Right lobe of liver (tissue), 6 donors: ENCODE measurements at regions not wholly inside any gene's neighbourhood (a gene's known extent, or its start where the extent isn't known, plus 50 kb on each side); places are given as distances from the start of the nearest gene placed in this dataset.
"Not testable (repeated sequence)": the region's sequence is repeated elsewhere in the genome, so short reads cannot be mapped to it uniquely, and the experiment has no call there.

Experiments used
- ATAC-seq, 4 donors: fragments of 200-7000 bp; cut with Tn5 transposase; one replicate each; pipeline ENCODE4 v1.9.1; 2020; ENCODE audit warnings: mild to moderate bottlenecking in 4 of 4, moderate library complexity in 4 of 4
- DNase-seq, 3 donors: peaks; one replicate each; pipeline ENCODE4 v3.0.0-alpha.2; 2020
- H3K27ac ChIP-seq, 3 donors: fragments of 200-600 bp; one replicate each; pipeline ENCODE4 v1.8.0; 2022
- H3K27me3 ChIP-seq, 2 donors: fragments of 200-600 bp; one replicate each; pipeline ENCODE4 v1.8.0; 2022
- H3K36me3 ChIP-seq, 4 donors: fragments of 200-600 bp; sonication (generic) in 1 of 4; one replicate each; pipeline versions ENCODE4 v1.5.1 to v1.8.0; 2017 to 2022; ENCODE audit warnings: control low read depth in 1 of 4
- H3K4me1 ChIP-seq, 4 donors: fragments of 200-600 bp; sonication (generic) in 1 of 4; one replicate each; pipeline versions ENCODE4 v1.5.1 to v1.8.0; 2017 to 2022; ENCODE audit warnings: control low read depth in 1 of 4
- H3K4me3 ChIP-seq, 3 donors: fragments of 200-600 bp; one replicate each; pipeline ENCODE4 v1.8.0; 2022
- H3K9me3 ChIP-seq, 4 donors: fragments of 200-600 bp; sonication (generic) in 1 of 4; one replicate each; pipeline versions ENCODE4 v1.5.1 to v1.8.0; 2017 to 2022; ENCODE audit warnings: control low read depth in 1 of 4
- POLR2A ChIP-seq: fragments of 450-650 bp; IDR thresholded peaks from one replicate; pipeline ENCODE4 v1.6.1; 2017; ENCODE audit warnings: antibody characterized with exemption, mild to moderate bottlenecking
- WGBS: methylation state at CpG from one replicate; pipeline ENCODE4 v1.1.6; 2018; ENCODE audit warnings: low coverage, low lambda C conversion rate; ENCODE audit not compliant: insufficient coverage; ENCODE audit errors: missing lambda C conversion rate; 5-methylcytosine and 5-hydroxymethylcytosine counted together
- intact Hi-C, 2 donors: fragments of 100-400 bp; cut with DNase I; formaldehyde crosslinking; loops; one replicate each; pipeline versions ENCODE4 v1.11.2 to v1.14.1; 2022
- TF ChIP-seq, protein P1 (sequence below), 4 donors: fragments of 200-600 bp in 3 of 4; fragments of 450-650 bp in 1 of 4; IDR thresholded peaks; one replicate each; pipeline versions ENCODE4 v1.5.1 to v1.8.0; 2016 to 2022; ENCODE audit warnings: antibody characterized with exemption in 4 of 4, mild to moderate bottlenecking in 2 of 4
- donor health status: DM: no; HTN: yes; CAD: no.
- donor health status: DM: no; HTN: no; CAD: no.
- donor health status: DM: no; HTN: no; CAD: no.
- donor health status: DM: no; HTN: yes; CAD: no.
- donor health status: DM: no; HTN: yes; CAD: no.

- no peak overlapping the region for H3K27ac ChIP-seq
- H3K27me3 ChIP-seq = no peaks in the 10 kb centered on the region
- no peak overlapping the region for H3K4me3 ChIP-seq
- ATAC-seq (no peak), DNase-seq (no peak)
- H3K36me3 ChIP-seq = no peaks in the 10 kb centered on the region
- WGBS = 50% methylated on average over 6 of the region's 6 CpGs
- intact Hi-C loops = no loop called here
- TF ChIP-seq, protein P1, sequence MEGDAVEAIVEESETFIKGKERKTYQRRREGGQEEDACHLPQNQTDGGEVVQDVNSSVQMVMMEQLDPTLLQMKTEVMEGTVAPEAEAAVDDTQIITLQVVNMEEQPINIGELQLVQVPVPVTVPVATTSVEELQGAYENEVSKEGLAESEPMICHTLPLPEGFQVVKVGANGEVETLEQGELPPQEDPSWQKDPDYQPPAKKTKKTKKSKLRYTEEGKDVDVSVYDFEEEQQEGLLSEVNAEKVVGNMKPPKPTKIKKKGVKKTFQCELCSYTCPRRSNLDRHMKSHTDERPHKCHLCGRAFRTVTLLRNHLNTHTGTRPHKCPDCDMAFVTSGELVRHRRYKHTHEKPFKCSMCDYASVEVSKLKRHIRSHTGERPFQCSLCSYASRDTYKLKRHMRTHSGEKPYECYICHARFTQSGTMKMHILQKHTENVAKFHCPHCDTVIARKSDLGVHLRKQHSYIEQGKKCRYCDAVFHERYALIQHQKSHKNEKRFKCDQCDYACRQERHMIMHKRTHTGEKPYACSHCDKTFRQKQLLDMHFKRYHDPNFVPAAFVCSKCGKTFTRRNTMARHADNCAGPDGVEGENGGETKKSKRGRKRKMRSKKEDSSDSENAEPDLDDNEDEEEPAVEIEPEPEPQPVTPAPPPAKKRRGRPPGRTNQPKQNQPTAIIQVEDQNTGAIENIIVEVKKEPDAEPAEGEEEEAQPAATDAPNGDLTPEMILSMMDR (IDR thresholded peaks at IDR 0.05) = no peak
- no peak for TF ChIP-seq POLR2A
- H3K4me1 ChIP-seq = no peaks in the 10 kb centered on the region
- H3K9me3 ChIP-seq = no peaks in the 10 kb centered on the region
Observed at GRCh38 chr11:129643031-129643721, 172.5 kb upstream of the TMEM45B start.

- no peak for ATAC-seq
- WGBS = 43% methylated on average over 3 of the region's 3 CpGs
- Histone ChIP-seq H3K9me3 (no peaks in the 10 kb centered on the region), H3K4me1 (no peaks in the 10 kb centered on the region), H3K27me3 (no peaks in the 10 kb centered on the region), H3K27ac (no peak overlapping the region), H3K36me3 (no peaks in the 10 kb centered on the region), H3K4me3 (no peak overlapping the region)
- no peak for DNase-seq
- TF ChIP-seq, protein P1 (IDR thresholded peaks at IDR 0.05) = no peak
- no peak for TF ChIP-seq POLR2A
- intact Hi-C loops = no loop called here
Observed at GRCh38 chr11:129644326-129644725, 171.3 kb upstream of the TMEM45B start.

GRCh38 chr11:129645943-129646342 is 169.7 kb upstream of the TMEM45B start:
- ATAC-seq = no peak
- intact Hi-C loops = no loop called here
- Histone ChIP-seq H3K27me3 (no peaks in the 10 kb centered on the region), H3K9me3 (no peaks in the 10 kb centered on the region), H3K4me3 (no peak overlapping the region), H3K27ac (no peak overlapping the region), H3K36me3 (no peaks in the 10 kb centered on the region), H3K4me1 (no peaks in the 10 kb centered on the region)
- WGBS = 0% methylated on average over 1 of the region's 1 CpG
- TF ChIP-seq, protein P1 (IDR thresholded peaks at IDR 0.05) = no peak
- no peak for TF ChIP-seq POLR2A
- no peak for DNase-seq

DNA sequence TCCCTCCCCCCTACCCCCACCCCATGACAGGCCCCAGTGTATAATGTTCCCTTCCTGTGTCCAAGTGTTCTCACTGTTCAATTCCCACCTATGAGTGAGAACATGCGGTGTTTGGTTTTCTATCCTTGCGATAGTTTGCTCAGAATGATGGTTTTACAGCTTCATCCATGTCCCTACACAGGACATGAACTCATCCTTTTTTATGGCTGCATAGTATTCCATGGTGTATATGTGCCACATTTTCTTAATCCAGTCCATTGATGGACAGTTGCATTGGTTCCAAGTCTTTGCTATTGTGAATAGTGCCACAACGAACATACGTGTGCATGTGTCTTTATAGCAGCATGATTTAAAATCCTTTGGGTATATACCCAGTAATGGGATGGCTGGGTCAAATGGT is 165.6 kb upstream of the TMEM45B start:
- H3K27me3 ChIP-seq, H3K36me3 ChIP-seq, H3K27ac ChIP-seq, H3K4me1 ChIP-seq, H3K4me3 ChIP-seq, ATAC-seq, DNase-seq, H3K9me3 ChIP-seq, intact Hi-C loops: not testable (repeated sequence)
- WGBS = 83% methylated on average over 4 of the region's 4 CpGs

GRCh38 chr11:129652835-129653234 is 162.8 kb upstream of the TMEM45B start:
- H3K9me3 ChIP-seq = no peaks in the 10 kb centered on the region
- TF ChIP-seq, protein P1 (IDR thresholded peaks at IDR 0.05) = no peak
- no peak for TF ChIP-seq POLR2A
- no peak overlapping the region for H3K27ac ChIP-seq
- H3K36me3 ChIP-seq = no peaks in the 10 kb centered on the region
- no peaks in the 10 kb centered on the region for H3K27me3 ChIP-seq
- H3K4me1 ChIP-seq = no peaks in the 10 kb centered on the region
- ATAC-seq (no peak), DNase-seq (no peak)
- WGBS = 41% methylated on average over 1 of the region's 1 CpG
- intact Hi-C loops = no loop called here
- no peak overlapping the region for H3K4me3 ChIP-seq
